ENCODE measurements at regions not wholly inside any gene's neighbourhood (a gene's known extent, or its start where the extent isn't known, plus 50 kb on each side); places are given as distances from the start of the nearest gene placed in this dataset.
"Not testable (repeated sequence)": the region's sequence is repeated elsewhere in the genome, so short reads cannot be mapped to it uniquely, and the experiment has no call there.

DNA sequence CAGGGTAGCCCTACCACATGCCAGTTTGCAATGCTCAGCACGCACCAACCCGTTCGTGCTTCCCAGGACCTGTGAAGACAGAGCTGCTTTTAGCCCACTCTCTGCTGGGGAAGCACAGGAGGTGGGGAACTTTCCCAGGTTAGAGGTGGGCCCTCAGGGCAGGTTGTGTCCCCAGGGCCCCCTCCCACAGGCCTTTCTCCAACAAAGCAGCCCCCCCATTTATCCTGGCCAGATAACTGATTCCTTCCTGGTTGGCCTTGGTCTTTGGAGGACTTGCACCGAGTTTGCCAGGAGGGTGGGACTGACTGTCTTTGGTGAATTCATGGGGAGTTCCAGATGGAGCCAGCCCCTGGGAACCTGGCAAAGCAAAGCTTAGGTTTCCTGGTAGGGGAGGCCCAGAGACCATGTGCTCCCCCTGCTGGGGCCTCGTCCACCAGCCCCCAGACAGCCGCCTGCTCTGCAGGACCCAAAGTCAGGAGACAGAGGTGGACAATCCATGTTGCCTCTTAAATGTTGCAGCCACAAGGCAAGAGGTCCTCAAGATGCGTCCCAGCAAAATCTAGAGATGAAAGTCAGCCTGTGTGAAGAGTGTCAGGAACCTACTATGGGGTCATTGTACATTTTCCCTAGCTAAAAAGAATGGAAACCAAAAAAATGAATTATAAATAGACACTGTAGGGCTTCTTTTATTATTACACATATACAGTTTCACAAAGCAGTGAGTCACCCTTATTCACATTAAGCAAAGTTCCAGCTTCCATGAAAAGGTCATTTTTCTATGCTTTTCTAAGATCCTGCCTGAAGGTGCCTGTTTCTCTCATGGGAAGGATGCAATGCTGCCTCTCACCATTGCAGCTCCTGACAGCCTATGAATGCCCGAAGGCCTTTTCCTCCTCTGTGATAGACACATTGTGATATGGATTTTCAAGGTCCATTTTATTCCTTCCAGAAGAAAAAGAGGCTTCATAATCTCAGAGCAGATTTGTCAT is 497.8 kb downstream of the PREX1 start:
- no peak for DNase-seq (ENCODE audit: low spot score)

DNA sequence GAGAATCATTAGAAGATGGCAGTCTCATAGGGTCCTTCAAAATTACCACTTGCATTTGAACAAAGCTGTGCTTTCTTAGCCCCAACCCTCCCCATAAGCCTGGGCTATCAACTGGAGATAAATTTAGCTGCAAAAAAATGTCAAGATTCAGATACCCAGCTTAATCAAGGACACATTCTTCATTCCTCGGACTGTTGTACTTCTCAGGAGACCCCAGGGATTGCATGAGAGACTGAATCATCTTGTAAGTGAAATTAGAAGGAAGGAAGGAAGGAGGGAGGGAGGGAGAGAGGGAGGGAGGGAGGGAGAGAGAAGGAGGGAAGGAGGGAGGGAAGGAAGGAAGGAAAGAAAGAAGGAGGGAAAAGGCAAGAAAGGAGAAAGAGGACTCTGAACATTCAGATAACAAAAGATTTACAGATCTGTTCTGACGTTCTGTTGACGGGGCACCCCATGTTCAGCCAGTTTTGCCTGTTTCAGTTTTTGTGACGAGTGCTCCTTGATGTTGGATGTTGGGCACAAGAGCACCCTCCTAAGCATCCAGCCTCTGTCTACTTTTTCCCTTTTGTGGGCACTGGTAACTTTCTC is 498.7 kb downstream of the PREX1 start:
- DNase-seq (ENCODE audit: low spot score), result no peak

- not testable (repeated sequence) for DNase-seq (ENCODE audit: low spot score)
Observed at GRCh38 chr20:48327848-48328247, 500.0 kb downstream of the PREX1 start.

- DNase-seq (ENCODE audit: low spot score), result no peak
Observed at GRCh38 chr20:48326868-48327267, 500.9 kb downstream of the PREX1 start.

DNA sequence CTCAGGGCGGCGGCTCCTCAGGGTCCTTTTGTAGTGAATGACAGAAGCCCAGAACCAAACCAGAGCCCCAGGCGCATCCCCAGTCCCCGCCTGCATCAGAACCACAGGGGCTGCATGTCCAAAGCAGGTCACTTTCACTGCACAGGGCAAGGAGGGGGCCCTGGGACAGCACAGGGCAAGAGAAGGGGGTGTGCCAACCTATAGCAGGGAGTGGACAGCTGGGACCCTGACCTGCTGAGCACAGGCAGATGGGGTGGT is 501.4 kb downstream of the PREX1 start:
- no peak for DNase-seq (ENCODE audit: low spot score)

- no peak for DNase-seq (ENCODE audit: low spot score)
Observed at GRCh38 chr20:48325656-48326433, 502.0 kb downstream of the PREX1 start.

DNA sequence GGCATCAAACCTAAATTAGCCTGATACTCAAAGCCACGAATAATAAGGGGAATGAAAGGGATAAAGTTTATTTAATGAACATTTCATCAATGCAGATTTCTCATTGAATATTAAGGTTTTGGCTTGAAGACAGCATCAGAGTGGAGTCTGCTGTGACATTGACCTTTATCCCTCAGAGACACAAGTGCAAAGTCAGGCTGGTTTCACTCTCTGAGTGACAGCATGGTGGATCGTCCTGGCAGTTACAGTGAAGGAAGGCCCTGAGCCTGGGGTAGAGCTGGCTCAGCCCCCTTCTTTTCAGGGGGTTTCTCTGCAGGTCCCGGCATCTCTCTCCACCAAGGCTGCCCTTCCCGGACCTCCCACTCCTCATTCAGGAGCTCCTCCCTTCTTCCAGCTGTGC is 503.1 kb downstream of the PREX1 start:
- DNase-seq (ENCODE audit: low spot score), result no peak

DNA sequence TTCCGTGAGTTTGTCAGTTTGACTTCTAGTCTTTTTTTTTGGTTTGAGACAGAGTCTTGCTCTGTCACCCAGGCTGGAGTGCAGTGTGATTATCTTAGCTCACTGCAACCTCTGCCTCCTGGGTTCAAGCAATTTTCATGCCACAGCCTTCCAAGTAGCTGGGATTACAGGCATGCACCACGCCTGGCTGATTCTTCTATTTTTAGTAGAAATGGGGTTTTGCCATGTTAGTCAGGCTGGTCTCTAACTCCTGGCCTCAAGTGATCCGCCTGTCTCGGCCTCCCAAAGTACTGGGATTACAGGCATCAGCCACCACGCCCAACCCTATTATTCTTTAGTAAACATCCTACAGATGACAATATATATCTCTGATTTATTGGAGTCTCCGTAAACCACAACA is 506.5 kb downstream of the PREX1 start:
- no peak for DNase-seq (ENCODE audit: low spot score)

DNA sequence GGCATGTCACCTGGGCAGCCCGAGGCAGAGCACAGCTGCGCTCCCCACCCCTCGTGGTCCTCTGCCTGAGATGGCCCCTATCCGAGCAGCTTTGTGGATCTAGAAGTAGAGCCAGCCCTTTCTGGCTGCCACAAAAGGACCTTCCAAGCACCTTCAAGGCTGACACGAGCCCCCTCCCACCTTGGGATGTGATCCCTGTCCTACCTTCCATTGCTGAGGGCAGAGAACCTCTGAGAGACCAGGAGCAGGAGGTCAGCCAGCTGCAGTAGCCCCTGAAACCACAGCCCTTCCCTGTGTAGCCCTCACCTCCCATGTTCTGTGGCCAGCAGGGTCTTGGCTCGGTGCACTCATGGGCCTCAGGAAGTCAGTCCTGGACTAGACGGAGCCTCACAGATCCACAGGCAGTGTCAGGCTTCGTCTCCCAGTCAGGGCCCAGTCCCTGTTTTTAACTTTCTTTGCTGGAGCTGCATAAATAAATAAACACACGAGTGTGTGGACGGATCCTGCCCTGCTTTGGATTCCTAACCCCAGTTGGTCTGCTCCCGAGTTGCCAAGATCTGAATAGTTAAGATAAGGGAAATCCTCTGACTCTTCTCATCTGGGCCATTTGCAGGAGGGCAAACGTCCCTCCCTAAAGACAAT is 507.7 kb downstream of the PREX1 start:
- DNase-seq (ENCODE audit: low spot score), result no peak

GRCh38 chr20:48317578-48317977 is 510.2 kb downstream of the PREX1 start:
- no peak for DNase-seq (ENCODE audit: low spot score)

GRCh38 chr20:48314925-48315592 is 512.7 kb downstream of the PREX1 start:
- DNase-seq (ENCODE audit: low spot score), result no peak

- no peak for DNase-seq (ENCODE audit: low spot score)
Observed at GRCh38 chr20:48313324-48313723, 514.5 kb downstream of the PREX1 start.

GRCh38 chr20:48311956-48312355 is 515.8 kb downstream of the PREX1 start:
- DNase-seq (ENCODE audit: low spot score), result no peak

GRCh38 chr20:48310305-48310704 is 517.5 kb downstream of the PREX1 start:
- no peak for DNase-seq (ENCODE audit: low spot score)

DNA sequence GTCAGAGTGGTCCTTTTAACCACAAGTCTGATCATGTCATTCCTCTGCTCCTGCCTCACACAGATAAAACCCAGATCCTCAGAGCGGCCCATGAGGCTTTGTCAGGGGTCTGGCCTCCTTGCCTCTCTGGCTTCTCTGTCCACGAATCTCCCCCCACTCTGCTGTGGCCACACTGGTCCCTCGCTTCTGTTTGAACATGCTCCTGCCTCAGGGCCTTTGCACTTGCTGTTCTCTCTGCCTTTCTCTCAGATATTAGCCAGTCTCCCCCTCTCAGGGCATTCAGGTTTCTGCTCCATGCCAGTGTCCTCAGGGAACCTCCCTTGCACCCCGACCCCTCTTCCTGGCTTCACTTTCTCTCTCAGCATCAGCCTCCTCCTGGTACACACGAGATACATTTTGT is 518.5 kb downstream of the PREX1 start:
- DNase-seq (ENCODE audit: low spot score), result no peak

GRCh38 chr20:48308882-48309281 is 518.9 kb downstream of the PREX1 start:
- no peak for DNase-seq (ENCODE audit: low spot score)

DNA sequence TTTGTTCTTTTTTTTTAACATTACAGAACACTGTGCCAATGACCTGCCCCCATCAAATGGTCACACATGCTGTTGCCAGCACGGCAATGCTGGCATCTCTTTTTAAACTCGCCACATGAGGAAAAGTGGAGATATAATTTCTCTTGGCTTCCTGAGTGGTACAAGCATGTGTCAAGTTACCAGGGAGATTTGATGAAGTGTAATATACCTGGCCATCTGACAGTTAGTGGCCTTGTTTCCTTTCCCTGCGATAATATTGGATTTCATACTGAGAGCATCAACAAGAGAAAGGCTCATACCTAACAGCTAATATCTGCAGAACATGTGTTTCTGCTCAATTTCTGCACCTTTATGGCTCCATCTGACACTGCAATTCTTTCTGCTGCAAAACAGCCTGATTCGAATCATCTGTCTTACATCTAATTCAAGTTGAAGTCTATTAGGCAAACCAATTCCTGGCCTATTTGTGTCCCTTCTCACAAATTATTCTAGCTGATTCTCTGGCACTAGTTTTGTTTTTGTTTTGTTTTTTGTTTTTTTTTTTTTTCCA is 519.5 kb downstream of the PREX1 start:
- DNase-seq (ENCODE audit: low spot score), result no peak

GRCh38 chr20:48307277-48307676 is 520.5 kb downstream of the PREX1 start:
- no peak for DNase-seq (ENCODE audit: low spot score)

DNA sequence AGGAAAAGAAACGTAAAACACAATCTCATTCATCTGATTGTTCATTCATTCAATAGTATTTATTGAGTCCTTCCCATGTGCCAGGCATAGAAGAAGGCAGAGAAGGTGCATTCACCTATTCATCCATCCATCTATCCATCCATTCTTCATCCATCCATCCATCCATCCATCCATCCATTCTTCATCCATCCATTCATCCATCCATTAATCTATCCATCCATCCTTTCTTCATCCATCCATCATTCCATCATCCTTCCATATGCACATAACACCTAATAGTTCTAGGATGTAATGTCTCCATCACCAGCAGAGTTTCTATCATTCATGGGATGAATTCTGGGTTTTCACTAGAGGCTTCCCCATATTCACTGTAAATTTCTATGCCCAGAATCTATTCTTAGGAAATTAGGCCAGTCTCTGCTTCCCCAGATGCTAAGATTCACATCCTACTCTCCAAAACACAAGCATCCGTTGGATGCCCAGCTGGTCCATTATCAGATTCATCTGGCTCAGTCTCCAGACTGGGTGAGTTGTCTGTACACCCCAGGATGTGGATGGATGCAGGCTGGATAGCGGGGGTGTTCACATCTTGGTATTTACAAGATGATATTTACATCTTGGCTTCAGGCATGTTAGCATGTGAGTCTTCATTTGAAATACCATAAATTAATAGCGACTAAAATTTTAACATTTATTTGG is 517.7 kb upstream of the SULF2 start:
- no peak for DNase-seq (ENCODE audit: low spot score)

- DNase-seq (ENCODE audit: low spot score), result no peak
Observed at GRCh38 chr20:48302149-48302548, 516.9 kb upstream of the SULF2 start.

DNA sequence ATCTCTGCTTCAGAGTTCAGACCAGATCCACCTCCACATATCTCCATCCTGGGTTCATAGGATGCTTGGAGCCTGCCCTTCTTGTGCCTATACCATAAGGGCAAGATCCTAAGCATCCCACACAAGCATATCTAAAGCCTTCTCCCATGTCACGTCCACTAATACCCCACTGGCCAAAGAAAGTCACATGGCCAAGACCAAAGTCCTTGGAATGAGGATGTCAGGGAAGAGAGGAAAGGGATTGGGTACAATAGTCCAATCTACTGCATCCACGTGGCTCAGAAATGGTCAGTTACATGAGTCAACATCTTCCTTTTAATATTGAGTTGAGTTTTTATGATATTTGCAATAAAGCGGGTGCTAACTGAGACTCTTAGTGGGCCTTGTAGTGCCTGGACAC is 515.9 kb upstream of the SULF2 start:
- no peak for DNase-seq (ENCODE audit: low spot score)
